NCI-H2081 (cell line): ENCODE measurements at regions not wholly inside any gene's neighbourhood (a gene's known extent, or its start where the extent isn't known, plus 50 kb on each side); places are given as distances from the start of the nearest gene placed in this dataset.

Experiments used
- DNase-seq, 2 experiments: peaks; one replicate each; lab custom pipeline; 2025; lab: John Stamatoyannopoulos, UW

DNA sequence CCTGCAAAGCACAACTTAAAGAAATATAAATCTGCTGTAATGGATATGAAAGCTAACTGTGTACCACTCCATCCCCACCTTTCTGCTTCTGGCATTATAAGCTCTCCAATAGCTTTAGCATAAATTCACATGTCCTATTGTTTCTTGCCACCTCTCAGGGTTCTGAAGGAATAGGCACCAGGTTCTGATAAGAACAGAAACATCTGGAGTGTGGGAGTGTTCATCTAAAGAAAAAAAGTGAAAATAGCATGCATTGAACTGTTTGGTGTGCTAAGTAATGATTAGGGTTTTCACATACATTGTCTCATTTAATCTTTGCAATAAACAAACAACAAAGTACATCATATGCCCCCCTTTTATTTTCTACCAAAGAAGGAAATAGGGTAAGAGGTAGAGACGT is 72.3 kb downstream of the FAM76B start:
- DNase-seq = no peak

DNA sequence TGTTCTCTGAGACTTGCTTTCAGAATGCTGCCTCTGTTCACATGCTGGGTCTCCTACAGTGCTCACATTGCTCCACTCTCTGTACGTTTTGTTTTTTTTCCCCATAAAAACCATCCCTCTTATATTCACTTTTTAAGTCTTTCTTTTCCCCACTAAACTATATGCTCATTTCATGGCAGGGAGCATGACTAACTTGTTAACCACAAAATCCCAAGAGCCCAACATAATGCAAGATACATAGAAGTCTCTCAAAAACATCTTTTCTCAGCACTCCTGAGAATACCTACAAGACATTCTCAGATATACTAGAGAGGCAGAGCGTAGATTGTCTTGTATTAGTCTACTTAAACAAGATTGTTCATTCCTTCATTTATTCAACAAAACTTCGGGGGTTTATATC is 73.3 kb downstream of the FAM76B start:
- no peak for DNase-seq

DNA sequence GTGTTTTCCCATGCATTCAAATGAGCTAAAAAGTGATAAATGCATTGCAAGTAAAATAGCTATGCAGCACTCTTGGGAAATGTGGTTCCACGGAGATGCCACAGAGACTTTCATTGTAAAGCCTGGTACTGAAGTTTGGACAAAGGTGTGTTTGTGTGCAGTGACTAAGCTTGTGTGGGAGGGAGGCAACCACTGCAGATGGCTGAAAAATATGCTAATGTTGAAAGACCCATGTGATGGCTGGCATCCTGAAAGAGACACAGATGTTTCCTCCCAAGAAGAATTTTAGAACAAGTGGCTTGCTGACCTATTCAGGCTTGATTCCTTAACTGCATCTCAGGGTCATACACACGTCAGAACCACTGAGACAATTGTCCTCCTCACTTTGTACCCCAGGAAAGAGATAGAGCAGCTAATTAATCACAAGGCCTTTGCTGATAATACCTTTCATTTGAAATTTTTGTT is 73.8 kb downstream of the FAM76B start:
- DNase-seq = no peak

DNA sequence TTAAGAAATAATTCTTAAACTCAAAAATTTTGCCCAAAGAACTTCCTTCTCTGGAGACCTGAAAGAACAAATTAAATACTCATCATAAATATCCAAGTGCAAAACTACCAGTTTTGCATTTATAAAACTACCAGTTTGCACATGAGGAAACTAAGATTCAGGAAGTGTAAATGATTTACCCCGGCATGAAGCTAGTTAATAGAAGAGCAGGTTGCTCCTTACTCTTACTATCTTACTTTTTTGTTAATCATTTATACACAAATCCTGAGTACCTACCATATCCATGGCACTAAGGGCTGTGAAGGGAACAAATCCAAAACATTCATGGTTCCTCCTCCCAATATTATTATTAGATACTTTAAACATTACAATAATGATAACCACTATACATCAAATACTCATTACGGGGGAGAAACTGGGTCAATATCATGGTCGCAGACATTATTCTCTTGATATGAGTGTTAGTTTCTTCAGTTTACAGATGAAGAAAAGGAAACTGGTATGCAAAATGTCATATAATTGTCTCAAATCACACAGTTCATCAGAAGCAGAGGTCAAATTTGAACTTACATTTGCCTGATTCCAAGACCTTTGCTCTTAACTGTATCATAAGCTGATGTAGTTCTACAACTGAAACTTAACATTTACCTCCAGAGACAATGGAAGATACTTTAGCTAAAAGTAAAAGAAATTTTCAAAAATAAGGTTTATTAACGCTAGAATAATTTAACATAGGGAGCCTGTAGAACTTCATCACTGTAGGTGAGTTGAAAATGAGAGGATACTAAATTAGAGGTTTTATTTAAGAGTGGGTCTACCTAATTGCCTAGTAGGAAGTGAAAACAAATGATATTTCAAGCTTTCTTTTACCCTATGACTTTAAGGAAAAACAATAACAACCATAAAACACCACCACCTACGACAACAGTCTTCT is 74.5 kb downstream of the FAM76B start:
- DNase-seq = no peak

DNA sequence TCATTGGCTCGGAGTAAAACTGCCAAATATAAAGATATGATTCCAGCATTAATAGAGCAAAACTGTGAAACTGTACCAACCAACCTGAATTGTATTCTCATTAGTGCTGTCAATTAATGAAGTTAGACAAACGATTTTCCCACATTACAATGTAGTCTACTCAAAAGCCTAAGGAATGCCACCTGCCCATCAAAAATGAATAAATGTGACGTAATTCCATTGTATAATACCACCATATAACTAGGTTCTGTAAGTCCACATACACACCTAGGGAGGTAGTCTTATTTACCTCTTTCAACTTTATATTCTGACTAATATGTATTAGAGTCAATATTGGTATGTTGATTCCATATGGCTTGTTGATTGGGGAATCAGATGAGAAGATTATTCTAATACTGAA is 76.2 kb downstream of the FAM76B start:
- no peak for DNase-seq

DNA sequence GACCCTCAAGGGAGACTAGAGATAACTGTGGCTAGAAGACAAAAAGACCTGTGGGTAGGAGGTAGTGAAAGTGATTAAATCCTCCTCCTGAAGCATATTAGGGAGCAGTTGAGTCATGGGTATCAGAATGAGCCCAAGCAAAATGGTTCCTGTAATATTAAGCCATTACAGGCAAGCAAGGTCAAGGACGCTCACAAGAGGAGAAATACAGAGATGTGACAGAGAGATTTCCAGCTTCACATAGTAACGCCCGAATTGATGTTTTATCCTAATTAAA is 77.7 kb downstream of the FAM76B start:
- no peak for DNase-seq

DNA sequence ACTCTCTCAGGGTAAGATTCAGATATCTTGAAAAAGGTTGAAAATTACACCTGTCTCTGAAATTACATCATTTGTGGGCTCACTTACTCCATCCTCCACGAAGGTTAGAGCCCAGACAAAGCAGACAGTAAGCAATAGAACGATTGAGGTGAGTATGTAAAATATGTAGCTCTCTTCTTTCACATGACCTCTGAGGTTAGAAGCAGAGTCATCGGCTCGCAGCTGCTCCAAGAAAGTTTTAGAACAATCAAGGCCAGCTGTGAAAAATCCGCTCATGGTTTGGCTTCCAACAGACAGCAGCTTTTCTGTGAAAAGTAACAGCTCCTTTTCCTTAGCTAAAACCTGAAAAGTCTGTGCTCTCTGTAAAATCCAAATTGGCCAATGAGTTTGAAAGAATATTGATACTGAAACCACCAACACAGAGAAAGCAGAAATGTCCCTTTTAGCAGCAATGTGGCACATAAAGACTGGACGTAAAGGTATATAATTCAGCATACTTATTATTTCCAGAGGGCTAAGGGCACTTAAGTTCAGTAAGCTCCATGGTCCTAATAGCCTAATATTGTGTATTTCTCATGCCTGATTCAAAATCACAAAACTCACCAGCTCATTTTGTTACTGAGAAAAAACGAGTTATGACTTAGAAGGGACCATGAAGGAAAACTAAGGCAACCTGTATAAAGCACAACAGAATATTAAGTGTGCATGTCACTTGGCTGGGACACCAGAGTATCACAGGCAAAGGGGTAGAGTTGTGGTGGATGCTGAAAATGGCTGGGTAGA is 78.2 kb downstream of the FAM76B start:
- no peak for DNase-seq

DNA sequence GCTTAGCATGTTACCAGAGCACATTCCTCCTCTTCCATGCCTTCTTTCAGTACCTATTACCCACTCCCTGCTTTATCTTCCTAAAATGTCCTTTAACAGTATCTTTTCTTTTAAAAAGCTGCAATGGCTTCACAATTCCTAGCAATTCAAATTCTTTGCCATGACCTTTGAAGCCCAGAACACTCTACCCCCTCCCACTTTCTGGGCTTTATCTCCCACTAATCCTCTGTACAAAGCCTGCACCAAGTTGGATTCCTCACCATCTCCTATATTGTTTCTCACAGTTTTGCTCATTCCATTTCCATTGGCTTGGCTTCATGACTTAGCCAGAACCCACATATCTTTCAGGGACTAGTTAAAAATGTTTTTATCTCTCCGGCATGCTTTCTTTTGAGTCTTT is 80.9 kb downstream of the FAM76B start:
- no peak for DNase-seq

DNA sequence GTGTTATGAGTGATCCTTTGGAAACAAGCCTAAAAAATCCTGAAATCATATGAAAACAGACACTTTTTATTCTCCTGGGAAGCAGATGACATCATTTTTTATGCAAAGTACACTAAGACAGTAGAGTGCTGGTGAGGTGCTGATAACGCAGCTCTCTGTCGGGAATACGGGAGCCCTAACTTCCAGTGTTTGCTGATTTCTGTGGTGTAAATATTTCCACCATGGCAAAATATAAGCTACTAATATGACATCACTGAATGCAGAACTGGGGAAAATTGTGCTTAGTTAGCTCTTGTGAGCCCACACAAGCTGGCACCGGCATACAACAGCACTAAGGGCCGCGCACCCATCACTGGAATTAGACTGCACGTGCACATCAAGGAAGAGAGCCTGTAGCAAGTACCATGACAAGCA is 82.6 kb downstream of the FAM76B start:
- no peak for DNase-seq

DNA sequence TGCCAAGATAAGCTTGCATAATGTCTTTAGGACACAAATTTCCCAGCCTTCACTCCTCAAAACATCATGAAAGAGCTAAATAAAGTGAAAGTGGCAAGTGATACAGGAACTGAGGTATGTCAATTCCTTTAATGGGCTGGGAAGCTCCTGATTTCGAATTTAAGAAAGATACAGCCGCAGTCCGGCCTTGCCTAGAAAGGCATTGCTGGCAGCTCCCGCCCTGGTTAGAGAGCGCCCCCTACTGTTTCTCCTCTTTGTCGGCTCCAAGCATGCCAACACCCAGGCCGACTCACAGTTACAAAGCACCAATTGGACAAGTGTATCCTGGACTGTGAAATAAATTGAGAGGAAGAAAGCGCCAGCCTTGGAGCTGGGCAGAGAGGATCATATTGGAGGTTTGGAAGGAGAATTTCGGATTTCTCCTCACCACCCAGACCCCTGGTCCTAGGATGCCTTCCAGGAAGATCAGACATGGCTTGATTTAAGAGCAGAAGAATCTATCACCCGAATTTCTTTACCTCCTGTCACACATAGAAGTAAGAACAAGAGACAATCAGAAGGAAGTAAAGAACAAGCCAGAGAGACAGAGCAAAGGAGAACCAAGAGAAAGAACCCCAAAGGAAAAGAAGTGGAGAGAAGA is 84.0 kb downstream of the FAM76B start:
- peak; percentile 82 to 85 for DNase-seq

DNA sequence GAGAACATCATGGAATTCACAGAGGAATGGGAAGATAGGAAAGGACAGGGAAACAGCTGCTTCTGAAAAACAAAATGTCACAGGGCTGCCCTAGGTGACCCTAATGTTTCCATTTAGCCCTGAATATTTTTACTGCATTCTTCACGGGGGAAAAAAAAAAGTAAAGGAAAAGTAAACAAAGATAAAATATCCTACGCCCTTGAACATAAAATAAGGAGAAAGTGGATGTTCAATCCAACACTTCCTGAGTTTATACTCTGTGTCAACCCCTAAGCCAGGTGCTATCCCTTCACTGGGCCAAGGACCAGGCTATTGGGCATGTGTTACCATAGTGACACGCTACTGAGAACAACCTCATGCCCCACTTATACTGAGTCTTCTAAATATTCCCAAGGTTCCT is 84.7 kb downstream of the FAM76B start:
- DNase-seq = no peak

DNA sequence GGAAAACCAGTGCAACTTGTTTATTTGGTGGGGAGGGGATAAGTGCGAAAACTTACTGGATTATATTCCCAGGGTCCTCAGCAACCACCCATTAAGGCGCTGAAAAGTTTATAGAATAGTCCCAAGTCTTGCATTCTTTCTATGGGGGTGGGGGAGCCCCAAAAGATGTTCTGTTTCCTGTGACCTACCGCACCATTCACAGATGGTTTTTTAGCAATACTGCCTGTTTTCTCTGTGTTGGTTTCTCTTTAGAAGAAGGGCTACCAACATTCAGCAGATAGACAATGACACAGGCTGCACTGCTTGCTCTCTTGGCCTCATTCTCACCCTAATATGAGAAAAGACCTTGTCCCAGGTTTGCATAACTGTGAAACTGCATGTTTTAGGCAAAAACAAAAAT is 86.5 kb downstream of the FAM76B start:
- no peak for DNase-seq

DNA sequence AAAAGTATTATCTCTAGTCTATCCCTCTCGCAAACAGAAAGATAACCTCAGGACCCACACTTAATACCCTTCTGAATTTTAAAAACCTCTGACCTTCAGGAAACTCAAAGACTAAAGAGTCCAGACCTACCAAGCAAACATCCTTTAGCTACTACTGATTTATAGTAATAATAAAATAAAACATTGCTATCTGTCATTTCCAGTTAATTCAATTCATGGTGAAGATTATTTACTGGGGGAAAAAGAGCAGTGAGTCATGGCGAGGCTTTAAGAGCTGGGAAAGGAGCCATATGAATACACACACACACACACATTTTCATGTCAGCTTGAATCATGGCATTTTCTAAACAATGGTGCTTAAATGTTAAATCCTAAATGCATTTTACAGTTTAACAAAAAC is 87.1 kb downstream of the FAM76B start:
- no peak for DNase-seq

DNA sequence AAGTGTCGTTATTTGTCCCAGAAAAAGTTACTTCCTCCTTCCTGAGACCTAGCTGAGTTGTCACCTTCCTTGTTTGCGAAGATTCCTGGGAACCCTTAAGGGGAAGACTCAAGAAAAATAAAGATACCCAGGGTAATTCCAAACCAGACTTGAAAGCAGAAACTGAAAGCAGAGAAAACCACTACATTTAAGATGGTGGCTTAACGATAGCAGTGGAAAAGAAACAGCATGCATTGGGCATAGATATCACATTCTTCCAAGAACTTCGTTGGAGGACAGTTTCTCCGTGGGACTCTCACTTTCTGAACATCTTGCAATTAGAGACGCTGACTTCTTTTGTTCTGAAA is 89.1 kb downstream of the FAM76B start:
- DNase-seq = no peak

DNA sequence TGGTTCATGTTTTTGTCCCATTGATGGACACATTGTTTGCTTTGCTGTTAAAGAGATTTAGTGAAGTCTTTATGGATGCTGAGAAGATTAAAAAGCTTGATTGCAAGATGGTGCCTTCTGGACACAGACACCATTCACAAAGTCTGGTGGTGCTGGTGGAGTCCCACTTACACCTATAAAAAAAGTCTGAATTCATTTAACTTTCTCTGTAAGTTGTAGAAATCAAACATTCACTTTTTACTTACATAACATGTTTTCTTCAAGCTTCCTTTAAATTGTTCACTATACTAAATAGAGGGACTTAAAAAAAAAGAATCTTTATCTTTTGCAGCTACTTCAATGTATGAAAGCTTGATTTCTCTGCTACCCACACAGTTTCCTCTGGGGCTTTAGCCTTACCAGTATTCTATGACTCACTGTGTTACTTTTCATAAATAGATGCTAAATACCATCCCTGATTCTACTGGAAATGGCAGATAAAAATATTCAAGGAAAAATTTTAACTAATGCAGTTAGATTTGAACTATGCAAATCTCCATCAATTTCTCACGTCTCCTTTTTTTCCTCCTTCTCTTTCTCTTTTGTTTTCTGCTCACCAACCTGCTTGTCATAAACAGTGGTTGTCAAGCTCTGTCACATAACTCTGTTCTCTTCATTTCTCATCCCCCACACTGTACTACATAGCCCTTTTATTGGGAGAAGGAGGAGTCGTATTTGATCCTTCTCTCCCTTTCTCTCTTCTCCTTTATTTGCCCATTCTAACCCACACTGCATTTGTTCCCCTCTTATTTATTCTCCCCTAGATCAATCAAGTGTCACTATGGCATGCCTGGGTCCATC is 89.7 kb downstream of the FAM76B start:
- no peak for DNase-seq

DNA sequence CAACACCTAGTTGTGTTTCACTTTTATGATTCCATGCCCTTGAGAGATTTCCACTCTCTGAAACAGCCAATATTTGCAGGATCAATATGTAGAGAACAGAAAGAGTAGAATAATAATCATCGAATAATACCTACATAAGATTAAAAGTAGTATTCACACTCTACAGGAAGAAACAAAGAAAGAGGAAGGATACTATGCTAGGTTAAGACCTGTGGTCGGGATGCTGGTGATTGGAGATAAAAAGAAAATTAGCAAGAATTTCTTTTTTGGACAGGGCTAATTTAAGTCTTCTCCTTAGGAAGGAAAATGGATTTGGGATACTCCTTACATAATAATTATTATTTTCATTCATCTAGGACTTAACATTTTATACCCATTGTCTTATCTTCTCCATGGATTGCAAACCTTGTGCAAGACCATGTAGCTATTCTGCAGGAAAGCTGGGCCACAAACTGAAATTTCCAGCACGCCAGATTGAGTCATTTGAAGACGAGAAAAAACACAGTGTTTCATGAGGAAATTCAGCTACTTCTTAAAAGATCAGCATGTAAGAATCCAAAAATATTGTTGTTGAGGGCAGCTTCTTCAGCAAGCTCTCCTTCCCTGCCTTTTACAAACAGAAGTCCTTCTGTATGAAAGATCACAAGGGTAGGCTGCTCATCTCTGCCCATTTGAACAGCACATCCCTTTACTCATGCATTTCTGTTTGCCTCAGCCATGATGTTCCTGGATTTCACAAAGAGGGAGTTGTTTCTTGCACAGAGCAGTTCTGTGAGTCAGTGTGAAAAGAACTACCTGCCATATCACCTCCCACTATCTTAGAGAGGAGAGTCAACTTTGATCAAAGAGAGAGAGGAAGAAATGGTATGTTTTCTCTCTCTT is 90.7 kb downstream of the FAM76B start:
- no peak for DNase-seq

DNA sequence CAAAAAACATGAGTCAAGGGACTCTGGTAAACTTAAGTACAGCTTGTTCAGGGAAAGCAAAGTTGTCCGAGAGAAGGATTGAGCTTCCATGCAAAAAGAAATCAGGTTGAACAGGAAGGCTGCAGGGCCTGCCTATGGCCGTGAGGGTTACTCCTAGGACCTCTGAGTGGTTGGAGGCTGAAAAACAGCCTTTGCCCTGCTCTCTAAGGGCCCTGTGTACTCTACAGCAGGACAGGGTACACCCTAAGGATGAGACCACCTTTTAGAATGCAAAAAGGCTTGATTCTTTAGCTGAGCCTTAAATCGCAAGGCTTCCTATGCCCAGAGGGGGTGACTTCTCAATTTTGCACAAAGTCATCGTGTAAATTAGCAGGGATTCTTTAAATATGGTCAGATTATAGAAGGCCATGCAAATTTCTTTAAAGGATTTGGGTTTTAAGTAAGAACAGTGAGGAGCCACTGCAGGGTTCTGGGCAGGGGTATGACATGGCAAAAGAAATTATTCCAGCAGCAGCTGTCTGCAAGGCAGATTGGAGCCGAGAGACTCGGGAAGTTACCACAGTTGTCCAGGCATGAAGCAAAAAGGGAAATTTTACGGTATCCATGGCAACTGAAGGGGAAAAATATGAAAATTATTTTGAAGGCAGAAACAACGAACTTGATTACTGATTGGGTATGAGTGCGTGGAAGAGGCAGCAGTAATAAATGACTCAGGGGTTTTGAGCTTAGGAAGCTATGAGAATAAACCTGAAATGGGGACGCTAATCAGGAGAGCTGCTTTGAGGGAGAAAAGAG is 91.8 kb downstream of the FAM76B start:
- DNase-seq = no peak

DNA sequence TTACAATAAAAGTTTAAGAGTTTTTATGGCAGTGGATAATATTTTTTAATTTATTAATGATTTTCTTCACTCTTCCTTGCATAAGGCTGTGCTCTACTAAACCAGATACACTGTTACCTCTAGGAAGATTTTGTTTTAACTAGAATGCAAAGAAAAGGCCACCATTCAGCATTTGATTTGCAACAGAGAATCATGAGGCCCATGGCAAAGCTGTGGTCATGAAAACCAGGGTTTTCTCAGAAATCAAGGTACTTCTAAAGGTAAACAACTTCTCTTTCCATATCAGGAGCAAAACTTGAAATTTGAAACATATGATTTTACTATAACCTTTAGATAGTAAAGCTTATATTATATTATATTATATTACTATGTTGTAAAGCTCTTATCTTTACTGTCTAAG is 94.4 kb downstream of the FAM76B start:
- no peak for DNase-seq

DNA sequence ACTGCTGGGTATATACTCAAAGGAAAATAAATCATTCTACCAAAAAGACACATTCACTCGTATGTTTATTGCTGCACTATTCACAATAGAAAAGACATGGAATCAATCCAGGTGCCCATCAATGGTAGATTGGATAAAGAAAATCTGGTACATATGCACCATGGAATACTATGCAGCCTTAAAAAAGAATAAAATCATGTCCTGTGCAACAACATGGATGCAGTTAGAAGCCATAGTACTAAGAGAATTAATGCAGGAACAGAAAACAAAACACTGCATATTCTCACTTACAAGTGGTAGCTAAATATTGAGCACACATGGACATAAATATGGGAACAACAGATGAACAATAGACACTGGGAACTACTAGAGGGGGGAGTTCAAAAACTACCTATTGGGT is 96.3 kb downstream of the FAM76B start:
- no peak for DNase-seq

DNA sequence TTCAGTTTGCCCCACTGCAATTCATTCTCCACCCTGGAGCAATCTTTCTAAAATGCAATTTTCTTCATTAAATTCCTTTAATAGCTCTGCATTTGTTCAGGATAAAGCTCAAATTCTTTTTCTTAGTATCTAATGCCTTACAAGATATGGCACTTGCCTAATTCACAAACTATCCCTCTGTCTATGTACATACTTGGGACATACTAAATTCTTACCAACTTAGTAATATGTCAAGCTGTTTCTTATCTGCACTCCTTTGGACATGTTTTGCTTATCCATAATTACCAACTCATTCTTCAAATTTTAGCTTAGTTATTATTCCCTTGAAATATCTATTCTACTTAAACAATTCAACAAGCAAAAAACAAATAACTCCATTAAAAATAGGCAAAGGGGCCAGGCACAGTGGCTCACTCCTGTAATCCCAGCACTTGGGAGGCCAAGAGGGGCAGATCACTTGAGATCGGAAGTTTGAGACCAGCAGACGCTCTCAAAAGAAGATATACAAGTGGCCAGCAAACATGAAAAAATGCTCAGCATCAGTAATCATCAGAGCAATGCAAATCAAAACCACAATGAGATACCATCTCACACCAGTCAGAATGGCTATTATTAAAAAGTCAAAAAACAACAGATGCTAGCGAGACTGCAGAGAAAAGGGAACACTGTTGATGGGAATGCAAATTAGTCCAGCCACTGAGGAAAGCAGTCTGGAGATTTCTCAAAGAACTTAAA is 96.9 kb downstream of the FAM76B start:
- DNase-seq = no peak
